Muscle of arm (tissue), 1 donor: ENCODE measurements at regions not wholly inside any gene's neighbourhood (a gene's known extent, or its start where the extent isn't known, plus 50 kb on each side); places are given as distances from the start of the nearest gene placed in this dataset.

Experiments used
- DNase-seq: peaks from one replicate; pipeline ENCODE4 v3.0.0-alpha.2; 2013

GRCh38 chr1:244265507-244265906 is 186.2 kb downstream of the ADSS2 start:
- no peak for DNase-seq

GRCh38 chr1:244269169-244269568 is 182.5 kb downstream of the ADSS2 start:
- no peak for DNase-seq

GRCh38 chr1:244271004-244271403 is 180.7 kb downstream of the ADSS2 start:
- DNase-seq, result no peak

GRCh38 chr1:244271691-244272308 is 179.9 kb downstream of the ADSS2 start:
- no peak for DNase-seq

GRCh38 chr1:244272471-244273261 is 179.0 kb downstream of the ADSS2 start:
- DNase-seq, result peak; percentile 87

- no peak for DNase-seq
These were observed 178.4 kb downstream of the ADSS2 start for GRCh38 chr1:244273262-244273844.

- peak; percentile 67 for DNase-seq
These were observed 177.7 kb downstream of the ADSS2 start for GRCh38 chr1:244273845-244274619.

- no peak for DNase-seq
These were observed 175.1 kb downstream of the ADSS2 start for GRCh38 chr1:244276646-244277045.

- DNase-seq, result no peak
These were observed 171.5 kb downstream of the ADSS2 start for GRCh38 chr1:244280201-244280600.

GRCh38 chr1:244280859-244281258 is 170.8 kb downstream of the ADSS2 start:
- DNase-seq, result no peak

GRCh38 chr1:244283772-244284171 is 167.9 kb downstream of the ADSS2 start:
- no peak for DNase-seq

- DNase-seq, result no peak
These were observed 167.0 kb downstream of the ADSS2 start for GRCh38 chr1:244284641-244285156.

GRCh38 chr1:244286341-244286740 is 165.4 kb downstream of the ADSS2 start:
- no peak for DNase-seq

GRCh38 chr1:244287726-244288125 is 164.0 kb downstream of the ADSS2 start:
- DNase-seq, result no peak

- no peak for DNase-seq
These were observed 163.0 kb downstream of the ADSS2 start for GRCh38 chr1:244288663-244289062.

- DNase-seq, result no peak
These were observed 161.5 kb downstream of the ADSS2 start for GRCh38 chr1:244289991-244290785.

- DNase-seq, result no peak
These were observed 160.2 kb downstream of the ADSS2 start for GRCh38 chr1:244291236-244292201.

GRCh38 chr1:244294599-244295224 is 157.0 kb downstream of the ADSS2 start:
- no peak for DNase-seq

- DNase-seq, result no peak
These were observed 155.7 kb downstream of the ADSS2 start for GRCh38 chr1:244296003-244296402.

- DNase-seq, result no peak
These were observed 155.3 kb downstream of the ADSS2 start for GRCh38 chr1:244296447-244296846.
